Transverse colon (tissue), 4 donors: ENCODE measurements at regions not wholly inside any gene's neighbourhood (a gene's known extent, or its start where the extent isn't known, plus 50 kb on each side); places are given as distances from the start of the nearest gene placed in this dataset.

Experiments used
- DNase-seq: peaks from one replicate; pipeline ENCODE4 v3.0.0-alpha.2; 2019
- H3K27ac ChIP-seq, 4 donors: fragments of 200-600 bp; sonication (generic); 2 replicates each; pipeline ENCODE4 v1.5.1; 2016 to 2018; ENCODE audit warnings: inconsistent platforms in 4 of 4
- H3K27me3 ChIP-seq: fragments of 200-600 bp; sonication (generic); 2 replicates; pipeline ENCODE4 v1.5.1; 2017; ENCODE audit warnings: inconsistent platforms
- H3K36me3 ChIP-seq, 4 donors: fragments of 200-600 bp; sonication (generic); 2 replicates each; pipeline ENCODE4 v1.5.1; 2017 to 2019; ENCODE audit warnings: inconsistent platforms in 4 of 4
- H3K4me1 ChIP-seq, 4 donors: fragments of 200-600 bp; sonication (generic); 2 replicates each; pipeline ENCODE4 v1.5.1; 2017 to 2020; ENCODE audit warnings: inconsistent platforms in 4 of 4
- H3K4me3 ChIP-seq, 4 donors: fragments of 200-600 bp; sonication (generic); 1 replicate in 1 of 4; 2 replicates in 3 of 4; pipeline versions ENCODE4 v1.5.1 to v1.6.1; 2017 to 2019; ENCODE audit warnings: inconsistent platforms in 4 of 4
- H3K9me3 ChIP-seq, 2 donors: fragments of 200-600 bp; sonication (generic); 2 replicates each; pipeline ENCODE4 v1.5.1; 2017 to 2019; ENCODE audit warnings: inconsistent platforms in 2 of 2
- CTCF ChIP-seq, 5 experiments: fragments of 200-600 bp in 3 of 5; fragments of 450-650 bp in 2 of 5; sonication (generic) in 3 of 5; IDR thresholded peaks; 1 replicate in 2 of 5; 2 replicates in 3 of 5; pipeline ENCODE4 v1.5.1; 2016 to 2017; ENCODE audit warnings: antibody characterized with exemption in 5 of 5, inconsistent platforms in 3 of 5, mild to moderate bottlenecking in 2 of 5, moderate library complexity in 1 of 5
- EP300 ChIP-seq: sonication (generic); formaldehyde crosslinking; IDR thresholded peaks from one replicate; pipeline ENCODE4 v1.6.1; 2017; ENCODE audit warnings: antibody characterized with exemption, low read depth
- POLR2A ChIP-seq: fragments of 450-650 bp; IDR thresholded peaks from one replicate; pipeline ENCODE4 v1.6.1; 2016; ENCODE audit warnings: antibody characterized with exemption, mild to moderate bottlenecking, moderate library complexity
- POLR2AphosphoS5 ChIP-seq, 3 donors: sonication (generic); formaldehyde crosslinking; IDR thresholded peaks; one replicate each; pipeline ENCODE4 v1.6.1; 2016; ENCODE audit warnings: antibody characterized with exemption in 3 of 3
- WGBS, 2 donors: methylation state at CpG; one replicate each; pipeline ENCODE4 v1.1.5; 2018; ENCODE audit warnings: low coverage in 1 of 2; 5-methylcytosine and 5-hydroxymethylcytosine counted together
- in situ Hi-C, 4 donors: fragments of 200-750 bp; cut with MboI; loops; one replicate each; pipeline versions ENCODE4 v1.15.0 to v1.15.1; 2017; ENCODE audit warnings: low sequenced_read_pairs in 3 of 4, low pct_ligation_motif_present in 1 of 4, low pct_unique_long_range_greater_than_20kb in 1 of 4
- intact Hi-C: fragments of 100-400 bp; cut with DNase I; formaldehyde crosslinking; loops from one replicate; pipeline ENCODE4 v1.15.1; 2023; ENCODE audit warnings: low total_unique reads

GRCh38 chr16:8398548-8398947 lies 191.8 kb downstream of the TMEM114 start:
- no peak for DNase-seq
- H3K4me1 ChIP-seq: peaks cover 0 to 10% (median 4%) of the 10 kb centered on the region in 4 donors
- in situ Hi-C loops (no loop called here), intact Hi-C loops (no loop called here)
- no peak overlapping the region for H3K4me3 ChIP-seq
- H3K36me3 ChIP-seq: no peaks in the 10 kb centered on the region
- no peaks in the 10 kb centered on the region for H3K27me3 ChIP-seq
- no peaks in the 10 kb centered on the region for H3K9me3 ChIP-seq
- H3K27ac ChIP-seq: no peak overlapping the region
- TF ChIP-seq EP300: no peak
- no peak for TF ChIP-seq CTCF (IDR thresholded peaks at IDR 0.05)
- no peak for TF ChIP-seq POLR2AphosphoS5 (IDR thresholded peaks at IDR 0.05)
- no peak for TF ChIP-seq POLR2A
- WGBS, 2 donors: 83 to 86% methylated on average over 2 of the region's 2 CpGs

- Histone ChIP-seq H3K36me3 (no peaks in the 10 kb centered on the region), H3K27me3 (no peaks in the 10 kb centered on the region), H3K4me1 (peaks cover 0 to 3% (median 0%) of the 10 kb centered on the region in 4 donors), H3K27ac (no peak overlapping the region), H3K9me3 (no peaks in the 10 kb centered on the region), H3K4me3 (no peak overlapping the region)
- TF ChIP-seq CTCF (IDR thresholded peaks at IDR 0.05) (no peak), EP300 (no peak), POLR2A (no peak), POLR2AphosphoS5 (IDR thresholded peaks at IDR 0.05) (no peak)
- in situ Hi-C loops: no loop called here
- 69 to 79% methylated on average over 5 of the region's 5 CpGs for WGBS, 2 donors
- no peak for DNase-seq
- intact Hi-C loops: no loop called here
Measured at GRCh38 chr16:8397223-8397622, 193.1 kb downstream of the TMEM114 start.

GRCh38 chr16:8396463-8396862 lies 193.8 kb downstream of the TMEM114 start:
- Histone ChIP-seq H3K36me3 (no peaks in the 10 kb centered on the region), H3K9me3 (no peaks in the 10 kb centered on the region), H3K27ac (no peak overlapping the region), H3K4me3 (no peak overlapping the region), H3K4me1 (peaks cover 0 to 3% (median 0%) of the 10 kb centered on the region in 4 donors), H3K27me3 (no peaks in the 10 kb centered on the region)
- intact Hi-C loops (no loop called here), in situ Hi-C loops (no loop called here)
- TF ChIP-seq POLR2A (no peak), CTCF (IDR thresholded peaks at IDR 0.05) (no peak), EP300 (no peak), POLR2AphosphoS5 (IDR thresholded peaks at IDR 0.05) (no peak)
- 32 to 45% methylated on average over 4 to 5 of the region's 5 CpGs for WGBS, 2 donors
- DNase-seq: no peak

GRCh38 chr16:8391257-8391656 lies 199.1 kb downstream of the TMEM114 start:
- Histone ChIP-seq H3K4me3 (no peak overlapping the region), H3K27me3 (no peaks in the 10 kb centered on the region), H3K9me3 (no peaks in the 10 kb centered on the region), H3K36me3 (no peaks in the 10 kb centered on the region), H3K4me1 (no peaks in the 10 kb centered on the region), H3K27ac (no peak overlapping the region)
- 32 to 61% methylated on average over 2 to 3 of the region's 3 CpGs for WGBS, 2 donors
- intact Hi-C loops (no loop called here), in situ Hi-C loops (no loop called here)
- DNase-seq: no peak
- TF ChIP-seq CTCF (IDR thresholded peaks at IDR 0.05) (no peak), POLR2A (no peak), POLR2AphosphoS5 (IDR thresholded peaks at IDR 0.05) (no peak), EP300 (no peak)
